ENCODE measurements at regions not wholly inside any gene's neighbourhood (a gene's known extent, or its start where the extent isn't known, plus 50 kb on each side); places are given as distances from the start of the nearest gene placed in this dataset.

DNA sequence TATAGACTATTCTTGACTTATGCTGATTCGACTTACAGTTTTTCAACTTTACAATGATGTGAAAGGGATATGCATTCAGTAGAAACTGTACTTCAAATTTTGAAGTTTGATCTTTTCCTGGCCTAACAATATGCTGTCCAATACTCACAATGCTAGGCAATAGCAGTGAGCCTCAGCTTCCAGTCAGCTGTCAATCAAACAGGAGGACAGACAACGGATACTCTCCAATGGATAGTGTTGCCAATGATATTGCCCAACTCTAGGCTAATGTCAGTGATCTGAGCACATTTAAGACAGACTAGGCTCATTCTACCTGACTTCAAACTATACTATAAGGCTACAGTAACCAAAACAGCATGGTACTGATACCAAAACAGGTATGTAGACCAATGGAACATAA, 55.0 kb upstream of the ZNF280D start:
- H3K27me3 ChIP-seq, result no peaks in the 10 kb centered on the region
- H3K9me3 ChIP-seq, result no peaks in the 10 kb centered on the region
- DNase-seq (ENCODE audit: low spot score in 2 of 2), result no peak
- no peaks in the 10 kb centered on the region for H3K4me1 ChIP-seq
- intact Hi-C loops (cut with DNase I; ENCODE audit: low total_unique reads), result no loop called here
- no peak overlapping the region for H3K4me3 ChIP-seq
- H3K36me3 ChIP-seq, result no peaks in the 10 kb centered on the region
- no peak overlapping the region for H3K27ac ChIP-seq
- no peak for TF ChIP-seq POLR2AphosphoS5 (IDR thresholded peaks at IDR 0.05)
- TF ChIP-seq, protein P1, sequence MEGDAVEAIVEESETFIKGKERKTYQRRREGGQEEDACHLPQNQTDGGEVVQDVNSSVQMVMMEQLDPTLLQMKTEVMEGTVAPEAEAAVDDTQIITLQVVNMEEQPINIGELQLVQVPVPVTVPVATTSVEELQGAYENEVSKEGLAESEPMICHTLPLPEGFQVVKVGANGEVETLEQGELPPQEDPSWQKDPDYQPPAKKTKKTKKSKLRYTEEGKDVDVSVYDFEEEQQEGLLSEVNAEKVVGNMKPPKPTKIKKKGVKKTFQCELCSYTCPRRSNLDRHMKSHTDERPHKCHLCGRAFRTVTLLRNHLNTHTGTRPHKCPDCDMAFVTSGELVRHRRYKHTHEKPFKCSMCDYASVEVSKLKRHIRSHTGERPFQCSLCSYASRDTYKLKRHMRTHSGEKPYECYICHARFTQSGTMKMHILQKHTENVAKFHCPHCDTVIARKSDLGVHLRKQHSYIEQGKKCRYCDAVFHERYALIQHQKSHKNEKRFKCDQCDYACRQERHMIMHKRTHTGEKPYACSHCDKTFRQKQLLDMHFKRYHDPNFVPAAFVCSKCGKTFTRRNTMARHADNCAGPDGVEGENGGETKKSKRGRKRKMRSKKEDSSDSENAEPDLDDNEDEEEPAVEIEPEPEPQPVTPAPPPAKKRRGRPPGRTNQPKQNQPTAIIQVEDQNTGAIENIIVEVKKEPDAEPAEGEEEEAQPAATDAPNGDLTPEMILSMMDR (IDR thresholded peaks at IDR 0.05), result no peak

DNA sequence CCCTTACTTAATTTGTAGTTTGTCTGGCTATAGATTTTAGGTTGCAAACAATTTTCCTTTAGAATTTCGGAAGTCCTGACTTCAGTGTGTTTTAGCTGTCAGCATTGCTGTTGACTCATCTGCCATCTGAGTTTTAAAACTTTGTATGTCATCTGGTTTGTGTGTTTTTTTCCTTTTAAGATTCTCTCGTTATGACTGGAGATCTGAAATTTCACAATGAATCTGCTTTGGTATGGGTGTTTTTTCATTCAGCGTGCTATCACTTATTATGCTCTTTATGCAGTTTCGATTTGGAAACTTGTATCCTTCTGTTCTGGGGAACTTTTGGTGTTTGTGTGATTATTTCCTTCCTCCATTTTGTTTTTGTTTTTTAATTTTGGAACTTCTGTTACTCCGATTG, 53.7 kb upstream of the ZNF280D start:
- Histone ChIP-seq H3K4me3 (no peak overlapping the region), H3K4me1 (no peaks in the 10 kb centered on the region), H3K27ac (no peak overlapping the region), H3K9me3 (no peaks in the 10 kb centered on the region), H3K36me3 (no peaks in the 10 kb centered on the region), H3K27me3 (no peaks in the 10 kb centered on the region)
- no peak for DNase-seq (ENCODE audit: low spot score in 2 of 2)
- TF ChIP-seq POLR2AphosphoS5 (IDR thresholded peaks at IDR 0.05), result no peak
- TF ChIP-seq, protein P1 (IDR thresholded peaks at IDR 0.05), result no peak
- no peak for TF ChIP-seq POLR2A (IDR thresholded peaks at IDR 0.05)
- intact Hi-C loops (cut with DNase I; ENCODE audit: low total_unique reads), result no loop called here

DNA sequence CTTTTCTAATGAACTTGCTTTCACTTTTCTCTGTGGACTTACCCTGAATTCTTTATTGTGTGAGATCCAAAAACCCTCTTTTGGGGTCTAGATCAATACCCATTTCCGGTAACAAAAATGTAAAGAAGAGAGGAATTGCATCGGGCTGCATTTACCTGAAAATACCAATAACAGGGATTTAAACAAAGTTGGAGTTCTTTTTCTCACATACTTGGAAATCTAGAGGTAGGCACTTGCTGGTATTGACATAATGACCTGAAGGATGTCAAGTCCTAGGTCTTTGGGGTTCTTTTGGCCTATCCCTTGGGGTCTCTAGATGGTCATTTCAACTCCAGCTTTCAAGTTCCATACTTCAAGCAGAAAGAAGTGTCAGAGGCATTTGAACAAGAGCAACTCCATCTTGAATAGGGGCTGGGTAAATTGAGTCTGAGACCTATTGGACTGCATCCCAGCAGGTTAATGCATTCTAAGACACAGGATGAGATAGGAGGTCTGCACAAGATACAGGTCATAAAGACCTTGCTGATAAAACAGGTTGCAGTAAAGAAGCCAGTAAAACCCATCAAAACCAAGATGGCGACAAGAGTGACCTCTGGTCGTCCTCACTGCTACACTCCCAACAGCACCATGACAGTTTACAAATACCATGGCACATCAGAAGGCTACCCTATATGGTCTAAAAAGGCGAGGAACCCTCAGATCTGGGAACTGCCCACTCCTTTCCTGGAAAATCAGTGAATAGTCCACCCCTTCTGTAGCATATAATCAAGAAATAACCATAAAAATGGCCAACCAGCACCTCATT, 50.8 kb upstream of the ZNF280D start:
- intact Hi-C loops (cut with DNase I; ENCODE audit: low total_unique reads), result no loop called here
- H3K4me3 ChIP-seq, result no peak overlapping the region
- H3K27ac ChIP-seq, result no peak overlapping the region
- no peaks in the 10 kb centered on the region for H3K9me3 ChIP-seq
- no peak for DNase-seq (ENCODE audit: low spot score in 2 of 2)
- no peaks in the 10 kb centered on the region for H3K36me3 ChIP-seq
- no peak for TF ChIP-seq POLR2A (IDR thresholded peaks at IDR 0.05)
- TF ChIP-seq, protein P1 (IDR thresholded peaks at IDR 0.05), result no peak
- TF ChIP-seq POLR2AphosphoS5 (IDR thresholded peaks at IDR 0.05), result no peak
- H3K27me3 ChIP-seq, result no peaks in the 10 kb centered on the region
- no peaks in the 10 kb centered on the region for H3K4me1 ChIP-seq

DNA sequence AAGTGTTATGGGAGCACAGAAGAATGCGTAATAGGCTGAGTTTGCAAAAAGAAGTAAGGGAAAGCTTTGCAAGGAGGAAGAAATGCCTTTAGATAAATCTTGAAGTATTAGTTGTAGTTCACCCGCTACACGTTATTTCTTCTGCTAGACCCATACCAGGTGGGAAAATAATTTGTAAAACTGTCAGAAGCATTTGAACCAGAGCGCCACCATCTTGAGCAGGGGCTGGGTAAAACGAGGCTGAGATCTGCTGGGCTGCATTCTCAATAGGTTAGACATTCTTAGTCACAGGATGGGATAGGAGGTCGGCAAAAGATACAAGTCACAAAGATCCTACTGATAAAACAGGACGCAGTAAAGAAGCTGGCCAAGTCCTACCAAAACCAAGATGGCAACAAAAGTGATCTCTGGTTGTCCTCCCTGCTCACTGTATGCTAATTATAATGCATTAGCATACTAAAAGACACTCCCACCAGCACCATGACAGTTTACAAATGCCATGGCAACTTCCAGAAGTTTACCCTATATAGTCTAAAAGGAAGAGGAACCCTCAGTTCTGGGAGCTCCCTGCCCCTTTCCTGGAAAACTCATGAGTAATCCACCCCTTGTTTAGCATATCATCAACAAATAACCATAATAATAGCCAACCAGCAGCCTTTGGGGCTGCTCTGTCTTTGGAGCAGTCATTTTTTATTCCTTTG, 50.0 kb upstream of the ZNF280D start:
- Histone ChIP-seq H3K9me3 (no peaks in the 10 kb centered on the region), H3K4me3 (no peak overlapping the region), H3K27me3 (no peaks in the 10 kb centered on the region), H3K27ac (no peak overlapping the region), H3K36me3 (no peaks in the 10 kb centered on the region), H3K4me1 (no peaks in the 10 kb centered on the region)
- intact Hi-C loops (cut with DNase I; ENCODE audit: low total_unique reads), result no loop called here
- no peak for DNase-seq (ENCODE audit: low spot score in 2 of 2)
- TF ChIP-seq POLR2AphosphoS5 (IDR thresholded peaks at IDR 0.05), result no peak
- no peak for TF ChIP-seq POLR2A (IDR thresholded peaks at IDR 0.05)
- TF ChIP-seq, protein P1 (IDR thresholded peaks at IDR 0.05), result no peak
